A549 (cell line): ENCODE measurements at regions not wholly inside any gene's neighbourhood (a gene's known extent, or its start where the extent isn't known, plus 50 kb on each side); places are given as distances from the start of the nearest gene placed in this dataset.

ENCODE experiments used
- ATAC-seq, 2 experiments: fragments of 200-7000 bp in 1 of 2; fragments of >200 bp in 1 of 2; cut with Nextera tagmentation in 1 of 2; cut with Tn5 transposase in 1 of 2; 3 replicates each; pipeline versions ENCODE4 v1.8.0 to v1.9.1; 2018 to 2020; ENCODE audit warnings: mild to moderate bottlenecking in 1 of 2, moderate library complexity in 1 of 2
- CTCF ChIA-PET: fragments of 300-600 bp; sonication (Branson Sonifier 250); formaldehyde crosslinking; extraction: SDS; loops from one replicate; lab custom pipeline; 2021; ENCODE audit warnings: antibody characterized with exemption, inconsistent platforms; lab: Yijun Ruan, JAX
- POLR2A ChIA-PET: fragments of 350-600 bp; formaldehyde crosslinking; extraction: SDS; loops from one replicate; lab custom pipeline; 2021; ENCODE audit warnings: antibody characterized with exemption, inconsistent platforms; lab: Yijun Ruan, JAX
- DNase-seq, 2 experiments: peaks; one replicate each; pipeline versions ENCODE4 v3.0.0 to v3.0.0-alpha.2; 2011 to 2016; ENCODE audit warnings: low read depth in 1 of 2, low spot score in 1 of 2
- FAIRE-seq: peaks from 2 replicates; lab custom pipeline; 2011; peaks lifted over from hg19 to GRCh38; lab: Jason Lieb, UNC
- H3K27ac ChIP-seq, 2 experiments: fragments of >200 bp; sonication (Bioruptor Twin); formaldehyde crosslinking; 3 replicates each; pipeline ENCODE4 v1.5.1; 2016 to 2017
- H3K4me1 ChIP-seq: fragments of >200 bp; sonication (Bioruptor Twin); formaldehyde crosslinking; 3 replicates; pipeline ENCODE4 v1.6.1; 2016
- H3K4me2 ChIP-seq: fragments of >200 bp; sonication (Bioruptor Twin); formaldehyde crosslinking; 3 replicates; pipeline ENCODE4 v1.6.1; 2016
- H3K4me3 ChIP-seq: fragments of >200 bp; sonication (Bioruptor Twin); formaldehyde crosslinking; 3 replicates; pipeline ENCODE4 v1.5.1; 2016
- H3K9me3 ChIP-seq: fragments of >200 bp; sonication (Bioruptor Twin); formaldehyde crosslinking; 3 replicates; pipeline ENCODE4 v1.6.1; 2016
- BHLHE40 ChIP-seq: IDR thresholded peaks from 2 replicates; pipeline ENCODE4 v1.6.1; 2012; ENCODE audit warnings: low read depth, low read length, inconsistent platforms
- CEBPB ChIP-seq, 2 experiments: fragments of >200 bp in 1 of 2; sonication (Bioruptor Twin) in 1 of 2; formaldehyde crosslinking in 1 of 2; IDR thresholded peaks; 2 replicates each; pipeline ENCODE4 v1.6.1; 2012 to 2016
- CHD4 ChIP-seq: fragments of 200-600 bp; sonication (generic); IDR thresholded peaks from 2 replicates; pipeline ENCODE4 v1.6.1; 2016; ENCODE audit warnings: antibody characterized with exemption, mild to moderate bottlenecking, borderline replicate concordance
- FOSB ChIP-seq: fragments of 250-450 bp; sonication (Bioruptor Pico); IDR thresholded peaks from 2 replicates; pipeline ENCODE4 v1.5.0; 2020; ENCODE audit warnings: mild to moderate bottlenecking, moderate library complexity
- FOSL2 ChIP-seq, 2 experiments: fragments of 450-650 bp in 1 of 2; fragments of >200 bp in 1 of 2; sonication (Bioruptor Twin) in 1 of 2; formaldehyde crosslinking; IDR thresholded peaks; 2 replicates each; pipeline versions ENCODE4 v1.5.0 to v1.6.1; 2016 to 2020; ENCODE audit warnings: mild to moderate bottlenecking in 1 of 2, moderate library complexity in 1 of 2
- GATA3 ChIP-seq: IDR thresholded peaks from 2 replicates; pipeline ENCODE4 v1.6.1; 2012; ENCODE audit warnings: borderline replicate concordance
- HEYL ChIP-seq: fragments of 250-450 bp; sonication (Bioruptor Pico); IDR thresholded peaks from 2 replicates; pipeline ENCODE4 v1.8.0; 2021; ENCODE audit warnings: mild to moderate bottlenecking, moderate library complexity
- KDM5A ChIP-seq: fragments of 200-600 bp; sonication (generic); IDR thresholded peaks from 2 replicates; pipeline ENCODE4 v1.6.1; 2016; ENCODE audit warnings: antibody characterized with exemption, mild to moderate bottlenecking
- NPAS2 ChIP-seq: fragments of 250-450 bp; sonication (Bioruptor Pico); IDR thresholded peaks from 2 replicates; pipeline ENCODE4 v1.8.0; 2022; ENCODE audit warnings: mild to moderate bottlenecking, moderate library complexity, borderline replicate concordance
- NR3C1 ChIP-seq: fragments of >200 bp; sonication (Bioruptor Twin); formaldehyde crosslinking; IDR thresholded peaks from 3 replicates; pipeline ENCODE4 v1.6.1; 2017
- RAD21 ChIP-seq, 2 experiments: fragments of >200 bp in 1 of 2; sonication (Bioruptor Twin) in 1 of 2; formaldehyde crosslinking in 1 of 2; IDR thresholded peaks in 1 of 2; conservative IDR thresholded peaks in 1 of 2; 2 replicates in 1 of 2; 3 replicates in 1 of 2; pipeline ENCODE4 v1.6.1; 2012 to 2018; ENCODE audit warnings: inconsistent platforms in 1 of 2
- SREBF2 ChIP-seq: fragments of 450-650 bp; IDR thresholded peaks from 2 replicates; pipeline ENCODE4 v1.6.1; 2014; ENCODE audit warnings: mild to moderate bottlenecking, moderate library complexity
- TFCP2L1 ChIP-seq: fragments of 250-450 bp; sonication (Bioruptor Pico); IDR thresholded peaks from 2 replicates; pipeline ENCODE4 v1.5.0; 2021; ENCODE audit warnings: mild to moderate bottlenecking
- TP53 ChIP-seq: fragments of 250-450 bp; sonication (Bioruptor Pico); IDR thresholded peaks from 2 replicates; pipeline ENCODE4 v1.5.0; 2021; ENCODE audit warnings: mild to moderate bottlenecking, moderate library complexity
- WGBS: methylation state at CpG from one replicate; pipeline ENCODE4 v1.1.6; 2017; ENCODE audit errors: missing lambda C conversion rate; 5-methylcytosine and 5-hydroxymethylcytosine counted together
- TF ChIP-seq, protein P1 (sequence below): fragments of >200 bp; sonication (Bioruptor Twin); formaldehyde crosslinking; IDR thresholded peaks from 3 replicates; pipeline ENCODE4 v1.6.1; 2016
- TF ChIP-seq, protein P2 (sequence below): fragments of 200-600 bp; sonication (generic); IDR thresholded peaks from 2 replicates; pipeline ENCODE4 v1.6.1; 2016; ENCODE audit warnings: antibody characterized with exemption, mild to moderate bottlenecking, moderate library complexity
- TF ChIP-seq, protein P3 (sequence below): fragments of 450-650 bp; IDR thresholded peaks from 2 replicates; pipeline ENCODE4 v1.6.1; 2014; ENCODE audit warnings: antibody characterized with exemption
- TF ChIP-seq, protein P4 (sequence below): IDR thresholded peaks from 2 replicates; pipeline ENCODE4 v1.6.1; 2012
- TF ChIP-seq, protein P5 (sequence below): IDR thresholded peaks from 2 replicates; pipeline ENCODE4 v1.6.1; 2012; ENCODE audit warnings: low read depth, borderline replicate concordance

DNA sequence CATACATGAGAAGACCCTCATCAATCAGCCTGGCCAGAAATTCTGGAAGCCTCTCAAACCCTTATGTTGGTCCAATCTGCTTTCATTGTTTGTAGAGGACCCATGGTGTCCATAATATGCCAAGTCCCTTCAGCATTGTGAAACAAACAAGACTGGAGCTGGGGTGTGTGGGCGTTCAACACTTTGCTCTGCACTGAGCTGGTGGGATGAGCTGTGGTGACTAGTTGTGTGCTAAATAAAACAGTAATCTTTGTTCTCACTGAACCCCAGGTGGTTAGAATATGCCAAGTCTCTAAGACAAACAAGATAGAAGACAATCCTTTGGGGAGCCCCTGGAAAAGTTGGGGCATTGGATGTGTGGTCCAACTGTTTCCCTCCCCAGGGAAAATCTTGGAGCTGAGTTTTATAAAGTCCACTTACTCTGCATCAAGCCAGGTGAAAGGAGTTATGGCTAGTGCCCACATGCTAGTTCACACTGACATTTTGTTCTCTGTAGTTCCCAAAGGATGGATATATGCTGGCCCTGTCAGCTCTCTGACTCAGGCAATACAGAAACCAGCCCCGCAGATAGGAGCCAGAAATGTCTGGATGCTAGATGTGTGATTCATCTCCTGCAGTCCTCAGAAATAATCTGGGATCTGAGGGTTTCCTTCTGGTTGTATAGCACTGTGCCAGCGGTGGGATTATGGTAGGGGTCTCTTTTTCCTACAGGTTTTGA is 260.2 kb downstream of the TMX3 start:
- Histone ChIP-seq H3K4me3 (no peak overlapping the region), H3K27ac (no peak overlapping the region), H3K4me2 (no peak overlapping the region), H3K4me1 (no peaks in the 10 kb centered on the region), H3K9me3 (no peaks in the 10 kb centered on the region)
- DNase-seq: no peak
- no peak for TF ChIP-seq TP53 (CRISPR knock-in tag)
- no peak for TF ChIP-seq FOSL2 (IDR thresholded peaks at IDR 0.05)
- TF ChIP-seq FOSL2 (CRISPR knock-in tag; IDR thresholded peaks at IDR 0.05): no peak
- no peak for TF ChIP-seq GATA3
- no peak for TF ChIP-seq BHLHE40
- TF ChIP-seq, protein P1, sequence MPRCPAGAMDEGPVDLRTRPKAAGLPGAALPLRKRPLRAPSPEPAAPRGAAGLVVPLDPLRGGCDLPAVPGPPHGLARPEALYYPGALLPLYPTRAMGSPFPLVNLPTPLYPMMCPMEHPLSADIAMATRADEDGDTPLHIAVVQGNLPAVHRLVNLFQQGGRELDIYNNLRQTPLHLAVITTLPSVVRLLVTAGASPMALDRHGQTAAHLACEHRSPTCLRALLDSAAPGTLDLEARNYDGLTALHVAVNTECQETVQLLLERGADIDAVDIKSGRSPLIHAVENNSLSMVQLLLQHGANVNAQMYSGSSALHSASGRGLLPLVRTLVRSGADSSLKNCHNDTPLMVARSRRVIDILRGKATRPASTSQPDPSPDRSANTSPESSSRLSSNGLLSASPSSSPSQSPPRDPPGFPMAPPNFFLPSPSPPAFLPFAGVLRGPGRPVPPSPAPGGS: no peak
- no peak for TF ChIP-seq HEYL (CRISPR knock-in tag)
- no peak for TF ChIP-seq TFCP2L1
- TF ChIP-seq, protein P2, sequence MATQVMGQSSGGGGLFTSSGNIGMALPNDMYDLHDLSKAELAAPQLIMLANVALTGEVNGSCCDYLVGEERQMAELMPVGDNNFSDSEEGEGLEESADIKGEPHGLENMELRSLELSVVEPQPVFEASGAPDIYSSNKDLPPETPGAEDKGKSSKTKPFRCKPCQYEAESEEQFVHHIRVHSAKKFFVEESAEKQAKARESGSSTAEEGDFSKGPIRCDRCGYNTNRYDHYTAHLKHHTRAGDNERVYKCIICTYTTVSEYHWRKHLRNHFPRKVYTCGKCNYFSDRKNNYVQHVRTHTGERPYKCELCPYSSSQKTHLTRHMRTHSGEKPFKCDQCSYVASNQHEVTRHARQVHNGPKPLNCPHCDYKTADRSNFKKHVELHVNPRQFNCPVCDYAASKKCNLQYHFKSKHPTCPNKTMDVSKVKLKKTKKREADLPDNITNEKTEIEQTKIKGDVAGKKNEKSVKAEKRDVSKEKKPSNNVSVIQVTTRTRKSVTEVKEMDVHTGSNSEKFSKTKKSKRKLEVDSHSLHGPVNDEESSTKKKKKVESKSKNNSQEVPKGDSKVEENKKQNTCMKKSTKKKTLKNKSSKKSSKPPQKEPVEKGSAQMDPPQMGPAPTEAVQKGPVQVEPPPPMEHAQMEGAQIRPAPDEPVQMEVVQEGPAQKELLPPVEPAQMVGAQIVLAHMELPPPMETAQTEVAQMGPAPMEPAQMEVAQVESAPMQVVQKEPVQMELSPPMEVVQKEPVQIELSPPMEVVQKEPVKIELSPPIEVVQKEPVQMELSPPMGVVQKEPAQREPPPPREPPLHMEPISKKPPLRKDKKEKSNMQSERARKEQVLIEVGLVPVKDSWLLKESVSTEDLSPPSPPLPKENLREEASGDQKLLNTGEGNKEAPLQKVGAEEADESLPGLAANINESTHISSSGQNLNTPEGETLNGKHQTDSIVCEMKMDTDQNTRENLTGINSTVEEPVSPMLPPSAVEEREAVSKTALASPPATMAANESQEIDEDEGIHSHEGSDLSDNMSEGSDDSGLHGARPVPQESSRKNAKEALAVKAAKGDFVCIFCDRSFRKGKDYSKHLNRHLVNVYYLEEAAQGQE: no peak
- TF ChIP-seq NR3C1: no peak
- TF ChIP-seq, protein P3, sequence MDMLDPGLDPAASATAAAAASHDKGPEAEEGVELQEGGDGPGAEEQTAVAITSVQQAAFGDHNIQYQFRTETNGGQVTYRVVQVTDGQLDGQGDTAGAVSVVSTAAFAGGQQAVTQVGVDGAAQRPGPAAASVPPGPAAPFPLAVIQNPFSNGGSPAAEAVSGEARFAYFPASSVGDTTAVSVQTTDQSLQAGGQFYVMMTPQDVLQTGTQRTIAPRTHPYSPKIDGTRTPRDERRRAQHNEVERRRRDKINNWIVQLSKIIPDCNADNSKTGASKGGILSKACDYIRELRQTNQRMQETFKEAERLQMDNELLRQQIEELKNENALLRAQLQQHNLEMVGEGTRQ: no peak
- no peak for TF ChIP-seq KDM5A
- TF ChIP-seq, protein P4, sequence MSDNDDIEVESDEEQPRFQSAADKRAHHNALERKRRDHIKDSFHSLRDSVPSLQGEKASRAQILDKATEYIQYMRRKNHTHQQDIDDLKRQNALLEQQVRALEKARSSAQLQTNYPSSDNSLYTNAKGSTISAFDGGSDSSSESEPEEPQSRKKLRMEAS: no peak
- TF ChIP-seq SREBF2: no peak
- no peak for TF ChIP-seq RAD21 (conservative IDR thresholded peaks at IDR 0.05 in 1 of 2, IDR thresholded peaks at IDR 0.05 in 1 of 2)
- TF ChIP-seq, protein P5, sequence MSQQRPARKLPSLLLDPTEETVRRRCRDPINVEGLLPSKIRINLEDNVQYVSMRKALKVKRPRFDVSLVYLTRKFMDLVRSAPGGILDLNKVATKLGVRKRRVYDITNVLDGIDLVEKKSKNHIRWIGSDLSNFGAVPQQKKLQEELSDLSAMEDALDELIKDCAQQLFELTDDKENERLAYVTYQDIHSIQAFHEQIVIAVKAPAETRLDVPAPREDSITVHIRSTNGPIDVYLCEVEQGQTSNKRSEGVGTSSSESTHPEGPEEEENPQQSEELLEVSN: no peak
- ChIA-PET POLR2A (no interaction called here), CTCF (no interaction called here)
- no peak for ATAC-seq
- WGBS: 0% methylated on average over 1 of the region's 3 CpGs
- no peak for FAIRE-seq

DNA sequence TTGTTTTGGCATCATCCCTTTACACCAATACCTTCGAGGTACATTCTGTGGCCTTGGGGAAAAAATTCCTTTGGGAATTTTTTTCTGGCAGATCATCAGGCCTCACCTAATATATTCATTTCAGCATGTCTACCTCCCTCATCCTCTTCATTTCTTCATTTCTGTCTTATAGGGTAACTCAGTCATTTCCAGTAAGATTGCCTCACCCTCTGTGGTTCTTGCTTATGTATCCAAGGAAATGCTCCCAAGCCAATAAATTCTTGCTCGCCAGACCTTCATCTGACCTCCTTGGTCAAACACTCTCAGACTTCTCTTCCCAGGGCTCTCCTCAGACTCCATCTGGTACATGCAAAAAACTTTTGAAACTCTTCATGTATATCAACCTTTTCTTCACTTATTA is 265.6 kb downstream of the TMX3 start:
- Histone ChIP-seq H3K4me2 (no peak overlapping the region), H3K9me3 (no peaks in the 10 kb centered on the region), H3K4me1 (no peaks in the 10 kb centered on the region), H3K27ac (no peak overlapping the region), H3K4me3 (no peak overlapping the region)
- ATAC-seq (no peak), DNase-seq (no peak), FAIRE-seq (no peak)
- TF ChIP-seq HEYL (CRISPR knock-in tag) (no peak), FOSB (CRISPR knock-in tag) (no peak), RAD21 (conservative IDR thresholded peaks at IDR 0.05 in 1 of 2, IDR thresholded peaks at IDR 0.05 in 1 of 2) (no peak), TP53 (CRISPR knock-in tag) (no peak), CHD4 (no peak), NPAS2 (CRISPR knock-in tag) (no peak), CEBPB (IDR thresholded peaks at IDR 0.05) (no peak)
- TF ChIP-seq, protein P3: no peak
- ChIA-PET CTCF (no interaction called here), POLR2A (no interaction called here)
- WGBS: 8% methylated on average over 2 of the region's 2 CpGs
